HG03457 (cell line): ENCODE measurements at regions not wholly inside any gene's neighbourhood (a gene's known extent, or its start where the extent isn't known, plus 50 kb on each side); places are given as distances from the start of the nearest gene placed in this dataset.

Experiments
- ATAC-seq: cut with Tn5 transposase; IDR thresholded peaks from one replicate; pipeline ENCODE4 v1.9.1; 2021; ENCODE audit warnings: moderate number of reproducible peaks; ENCODE audit not compliant: unreplicated experiment

GRCh38 chr1:83596331-83596730 lies 402.6 kb downstream of the TTLL7 start:
- ATAC-seq = no peak

GRCh38 chr1:83593073-83593472 lies 405.9 kb downstream of the TTLL7 start:
- ATAC-seq = no peak

GRCh38 chr1:83588140-83588539 lies 410.8 kb downstream of the TTLL7 start:
- ATAC-seq = no peak

- ATAC-seq = no peak
Observed at GRCh38 chr1:83583351-83584014, 415.4 kb downstream of the TTLL7 start.

GRCh38 chr1:83581747-83582146 lies 417.2 kb downstream of the TTLL7 start:
- no peak for ATAC-seq

- no peak for ATAC-seq
Observed at GRCh38 chr1:83574791-83575190, 424.1 kb downstream of the TTLL7 start.

GRCh38 chr1:83573776-83574175 lies 425.2 kb downstream of the TTLL7 start:
- no peak for ATAC-seq

GRCh38 chr1:83571536-83571935 lies 427.4 kb downstream of the TTLL7 start:
- no peak for ATAC-seq

- no peak for ATAC-seq
Observed at GRCh38 chr1:83561346-83561745, 437.6 kb downstream of the TTLL7 start.

- no peak for ATAC-seq
Observed at GRCh38 chr1:83559129-83559840, 439.6 kb downstream of the TTLL7 start.

GRCh38 chr1:83555871-83556270 lies 443.1 kb downstream of the TTLL7 start:
- ATAC-seq = no peak

- no peak for ATAC-seq
Observed at GRCh38 chr1:83554174-83554573, 444.8 kb downstream of the TTLL7 start.

- no peak for ATAC-seq
Observed at GRCh38 chr1:83552820-83553219, 446.1 kb downstream of the TTLL7 start.

- no peak for ATAC-seq
Observed at GRCh38 chr1:83548311-83548710, 450.6 kb downstream of the TTLL7 start.

GRCh38 chr1:83547901-83548300 lies 451.0 kb downstream of the TTLL7 start:
- no peak for ATAC-seq

- no peak for ATAC-seq
Observed at GRCh38 chr1:83546874-83547273, 452.1 kb downstream of the TTLL7 start.

- no peak for ATAC-seq
Observed at GRCh38 chr1:83545066-83545862, 453.7 kb downstream of the TTLL7 start.

GRCh38 chr1:83543222-83543973 lies 455.5 kb downstream of the TTLL7 start:
- no peak for ATAC-seq

GRCh38 chr1:83531521-83532309 lies 467.2 kb downstream of the TTLL7 start:
- ATAC-seq = no peak

GRCh38 chr1:83530506-83530905 lies 468.4 kb downstream of the TTLL7 start:
- no peak for ATAC-seq
